HG02885 (cell line): ENCODE measurements at regions not wholly inside any gene's neighbourhood (a gene's known extent, or its start where the extent isn't known, plus 50 kb on each side); places are given as distances from the start of the nearest gene placed in this dataset.

ENCODE experiments used
- ATAC-seq: cut with Tn5 transposase; IDR thresholded peaks from one replicate; pipeline ENCODE4 v1.9.1; 2021; ENCODE audit warnings: mild to moderate bottlenecking; ENCODE audit not compliant: unreplicated experiment, poor library complexity

DNA sequence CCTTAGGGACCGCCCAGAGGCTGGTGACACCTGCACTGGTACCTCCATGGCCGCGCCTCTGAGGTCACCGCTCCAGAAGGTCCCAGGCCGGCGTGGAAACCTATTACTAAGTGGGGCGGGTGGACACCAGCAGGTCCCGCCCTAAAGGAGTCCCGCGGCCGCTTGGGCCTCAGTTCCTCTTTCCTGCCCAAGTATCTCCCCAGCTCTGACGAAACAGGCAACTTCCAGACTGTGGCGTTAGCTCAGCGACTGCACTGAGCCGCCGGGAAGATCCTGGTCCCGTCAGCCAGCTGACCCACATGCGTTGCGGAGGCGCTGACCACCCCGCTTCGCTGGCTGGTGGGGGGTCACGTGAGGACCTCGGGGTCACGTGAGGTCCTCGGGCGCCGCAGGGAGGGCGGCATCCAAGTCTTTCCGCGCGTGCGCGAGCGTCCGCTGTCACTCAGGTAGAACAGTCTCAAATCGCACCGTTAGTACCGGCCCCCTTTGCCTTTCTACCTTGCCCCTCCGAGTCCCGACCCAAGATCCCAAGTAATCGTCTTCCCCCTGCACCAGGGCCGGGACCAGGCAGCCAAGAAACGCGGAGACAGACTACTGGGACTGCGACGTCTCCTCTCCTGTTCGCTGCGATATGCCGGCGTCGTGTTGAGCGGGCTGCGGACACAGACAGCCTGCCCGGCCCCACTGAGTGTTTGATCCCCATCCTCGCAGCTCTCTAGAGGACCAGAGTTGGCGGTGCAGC, 53.7 kb upstream of the KDM4C start:
- ATAC-seq = peak; percentile 87

DNA sequence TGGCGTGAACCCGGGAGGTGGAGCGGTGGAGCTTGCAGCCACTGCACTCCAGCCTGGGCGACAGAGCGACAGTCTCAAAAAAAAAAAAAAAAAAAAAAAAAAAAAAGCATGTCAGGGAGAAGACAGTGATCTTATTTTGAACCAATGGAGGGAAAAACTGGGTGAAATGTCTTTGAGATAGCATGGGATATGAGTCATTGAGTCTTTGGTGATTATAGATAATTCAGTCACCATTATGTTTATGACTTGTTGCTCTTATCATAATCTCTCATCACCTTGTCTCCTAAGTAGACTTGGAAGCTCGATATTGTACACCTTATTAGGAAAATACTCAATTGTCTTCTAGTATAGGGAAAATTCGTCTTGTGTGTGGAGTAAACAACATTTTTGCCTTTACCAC, 55.1 kb upstream of the KDM4C start:
- ATAC-seq = no peak

- no peak for ATAC-seq
These were observed 50.6 kb upstream of the GLDC start for GRCh38 chr9:6696178-6696577.

DNA sequence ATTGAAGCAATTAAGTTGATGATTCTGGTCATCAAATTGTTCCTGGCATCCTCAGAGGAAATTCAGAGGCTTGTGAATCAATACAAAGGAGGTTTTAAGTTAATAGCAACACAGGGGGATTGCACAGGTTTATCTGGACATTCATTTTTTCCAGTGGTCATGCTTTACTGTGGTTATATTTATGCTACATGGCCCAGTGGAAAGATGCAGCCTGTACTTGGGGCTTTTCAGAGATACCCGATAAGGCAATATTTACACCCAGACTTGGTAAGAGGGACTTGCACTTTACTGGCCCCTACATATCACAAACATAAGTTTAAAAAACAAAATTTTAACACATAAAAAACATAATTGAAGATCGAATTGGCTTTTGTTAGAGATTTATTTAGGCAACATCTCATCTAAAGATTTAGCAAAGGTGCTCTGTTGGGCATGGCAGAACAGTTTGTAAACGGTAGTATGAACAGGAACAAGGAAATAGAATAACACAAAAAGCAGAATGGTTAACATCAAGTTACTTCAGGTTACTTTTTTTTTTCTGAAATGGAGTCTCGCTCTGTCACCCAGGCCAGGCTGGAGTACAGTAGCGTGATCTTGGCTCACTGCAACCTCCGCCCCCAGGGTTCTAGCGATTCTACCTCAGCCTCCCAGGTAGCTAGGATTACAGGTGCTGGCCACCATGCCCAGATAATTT, 49.7 kb upstream of the GLDC start:
- no peak for ATAC-seq
